MM.1S (cell line): ENCODE measurements at regions not wholly inside any gene's neighbourhood (a gene's known extent, or its start where the extent isn't known, plus 50 kb on each side); places are given as distances from the start of the nearest gene placed in this dataset.

ENCODE experiments used
- DNase-seq: peaks from one replicate; pipeline ENCODE4 v3.0.0-alpha.2; 2015
- H2AFZ ChIP-seq: fragments of 300-600 bp; sonication (generic); 2 replicates; pipeline ENCODE4 v1.6.0; 2016; ENCODE audit warnings: antibody characterized with exemption, low read length
- H3F3A ChIP-seq: fragments of 300-600 bp; sonication (generic); 2 replicates; pipeline ENCODE4 v1.6.1; 2016; ENCODE audit warnings: mild to moderate bottlenecking, antibody characterized with exemption, low read length, moderate library complexity, mixed read lengths; ENCODE audit not compliant: insufficient read depth
- H3K27ac ChIP-seq: fragments of 300-600 bp; sonication (generic); 2 replicates; pipeline ENCODE4 v1.5.1; 2016; ENCODE audit warnings: mild to moderate bottlenecking, low read length
- H3K27me3 ChIP-seq: fragments of 300-600 bp; sonication (generic); replicated peaks from 2 replicates; pipeline ENCODE4 v1.6.0; 2016; ENCODE audit warnings: low read length; ENCODE audit not compliant: insufficient read depth
- H3K36me3 ChIP-seq: fragments of 300-600 bp; sonication (generic); replicated peaks from 2 replicates; pipeline ENCODE4 v1.6.1; 2016; ENCODE audit warnings: mild to moderate bottlenecking, low read length, mixed read lengths; ENCODE audit not compliant: insufficient read depth
- H3K4me1 ChIP-seq: fragments of 300-600 bp; sonication (generic); 2 replicates; pipeline ENCODE4 v1.6.1; 2016; ENCODE audit warnings: low read length, mixed read lengths
- H3K4me2 ChIP-seq: fragments of 300-600 bp; sonication (generic); 2 replicates; pipeline ENCODE4 v1.6.0; 2016; ENCODE audit warnings: low read depth, low read length
- H3K4me3 ChIP-seq: fragments of 300-600 bp; sonication (generic); 2 replicates; pipeline ENCODE4 v1.5.1; 2016; ENCODE audit warnings: low read length, mixed read lengths
- H3K79me2 ChIP-seq: fragments of 300-600 bp; sonication (generic); 2 replicates; pipeline ENCODE4 v1.6.1; 2016; ENCODE audit warnings: mixed run types, low read length, mixed read lengths
- H3K9ac ChIP-seq: fragments of 300-600 bp; sonication (generic); 2 replicates; pipeline ENCODE4 v1.6.1; 2016; ENCODE audit warnings: low read length, mixed read lengths
- H3K9me2 ChIP-seq: fragments of 300-600 bp; sonication (generic); replicated peaks from 2 replicates; pipeline ENCODE4 v1.6.1; 2016; ENCODE audit warnings: mild to moderate bottlenecking, low read length, mixed read lengths; ENCODE audit not compliant: insufficient read depth
- H3K9me3 ChIP-seq: fragments of 300-600 bp; sonication (generic); replicated peaks from 2 replicates; pipeline ENCODE4 v1.6.1; 2016; ENCODE audit warnings: mild to moderate bottlenecking, low read length, mixed read lengths; ENCODE audit not compliant: insufficient read depth
- H4K20me1 ChIP-seq: fragments of 300-600 bp; sonication (generic); 2 replicates; pipeline ENCODE4 v1.6.1; 2016; ENCODE audit warnings: mild to moderate bottlenecking, low read length, moderate library complexity, mixed read lengths; ENCODE audit not compliant: insufficient read depth
- EZH2 ChIP-seq: fragments of 300-600 bp; sonication (generic); optimal IDR thresholded peaks from 2 replicates; pipeline ENCODE3; 2017; ENCODE audit warnings: low read depth, mild to moderate bottlenecking, antibody characterized with exemption, low read length, mixed read lengths
- EZH2phosphoT487 ChIP-seq: fragments of 300-600 bp; sonication (generic); IDR thresholded peaks from 2 replicates; pipeline ENCODE4 v1.6.1; 2018; ENCODE audit warnings: antibody characterized with exemption, low read length
- TF ChIP-seq, protein P1 (sequence below): fragments of 300-600 bp; sonication (generic); IDR thresholded peaks from 2 replicates; pipeline ENCODE4 v1.5.1; 2016; ENCODE audit warnings: antibody characterized with exemption, low read length, mixed read lengths

GRCh38 chr14:41302776-41303175 is 303.9 kb upstream of the LRFN5 start:
- H3K9me3 ChIP-seq: no peaks in the 10 kb centered on the region
- H3K9me2 ChIP-seq: no peaks in the 10 kb centered on the region
- H3K4me3 ChIP-seq: no peak overlapping the region
- no peak overlapping the region for H3K9ac ChIP-seq
- H3K36me3 ChIP-seq: no peaks in the 10 kb centered on the region
- H3K27me3 ChIP-seq: no peaks in the 10 kb centered on the region
- no peak for DNase-seq
- no peak overlapping the region for H2AFZ ChIP-seq
- no peak overlapping the region for H3K4me2 ChIP-seq
- no peaks in the 10 kb centered on the region for H3F3A ChIP-seq
- H3K4me1 ChIP-seq: no peaks in the 10 kb centered on the region
- no peaks in the 10 kb centered on the region for H3K79me2 ChIP-seq
- H4K20me1 ChIP-seq: no peaks in the 10 kb centered on the region
- TF ChIP-seq EZH2phosphoT487 (no peak), EZH2 (no peak)
- TF ChIP-seq, protein P1, sequence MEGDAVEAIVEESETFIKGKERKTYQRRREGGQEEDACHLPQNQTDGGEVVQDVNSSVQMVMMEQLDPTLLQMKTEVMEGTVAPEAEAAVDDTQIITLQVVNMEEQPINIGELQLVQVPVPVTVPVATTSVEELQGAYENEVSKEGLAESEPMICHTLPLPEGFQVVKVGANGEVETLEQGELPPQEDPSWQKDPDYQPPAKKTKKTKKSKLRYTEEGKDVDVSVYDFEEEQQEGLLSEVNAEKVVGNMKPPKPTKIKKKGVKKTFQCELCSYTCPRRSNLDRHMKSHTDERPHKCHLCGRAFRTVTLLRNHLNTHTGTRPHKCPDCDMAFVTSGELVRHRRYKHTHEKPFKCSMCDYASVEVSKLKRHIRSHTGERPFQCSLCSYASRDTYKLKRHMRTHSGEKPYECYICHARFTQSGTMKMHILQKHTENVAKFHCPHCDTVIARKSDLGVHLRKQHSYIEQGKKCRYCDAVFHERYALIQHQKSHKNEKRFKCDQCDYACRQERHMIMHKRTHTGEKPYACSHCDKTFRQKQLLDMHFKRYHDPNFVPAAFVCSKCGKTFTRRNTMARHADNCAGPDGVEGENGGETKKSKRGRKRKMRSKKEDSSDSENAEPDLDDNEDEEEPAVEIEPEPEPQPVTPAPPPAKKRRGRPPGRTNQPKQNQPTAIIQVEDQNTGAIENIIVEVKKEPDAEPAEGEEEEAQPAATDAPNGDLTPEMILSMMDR: no peak
- H3K27ac ChIP-seq: no peak overlapping the region

- TF ChIP-seq EZH2 (no peak), EZH2phosphoT487 (no peak)
- TF ChIP-seq, protein P1: no peak
- no peak for DNase-seq
- Histone ChIP-seq H3K9me2 (no peaks in the 10 kb centered on the region), H3K9me3 (no peaks in the 10 kb centered on the region), H4K20me1 (no peaks in the 10 kb centered on the region), H2AFZ (no peak overlapping the region), H3K4me1 (no peaks in the 10 kb centered on the region), H3K79me2 (no peaks in the 10 kb centered on the region), H3K36me3 (no peaks in the 10 kb centered on the region), H3K27me3 (no peaks in the 10 kb centered on the region), H3K27ac (no peak overlapping the region), H3K9ac (no peak overlapping the region), H3F3A (no peaks in the 10 kb centered on the region), H3K4me2 (no peak overlapping the region), H3K4me3 (no peak overlapping the region)
Observed at GRCh38 chr14:41299924-41300323, 306.8 kb upstream of the LRFN5 start.

GRCh38 chr14:41298328-41298690 is 308.4 kb upstream of the LRFN5 start:
- no peak for DNase-seq
- TF ChIP-seq, protein P1: no peak
- TF ChIP-seq EZH2phosphoT487 (no peak), EZH2 (no peak)
- H3K9me2 ChIP-seq: no peaks in the 10 kb centered on the region
- no peaks in the 10 kb centered on the region for H3K27me3 ChIP-seq
- H3K36me3 ChIP-seq: no peaks in the 10 kb centered on the region
- no peak overlapping the region for H3K9ac ChIP-seq
- no peak overlapping the region for H2AFZ ChIP-seq
- H3K9me3 ChIP-seq: no peaks in the 10 kb centered on the region
- H3K27ac ChIP-seq: no peak overlapping the region
- no peak overlapping the region for H3K4me2 ChIP-seq
- H3K4me1 ChIP-seq: no peaks in the 10 kb centered on the region
- H3F3A ChIP-seq: no peaks in the 10 kb centered on the region
- no peak overlapping the region for H3K4me3 ChIP-seq
- H3K79me2 ChIP-seq: no peaks in the 10 kb centered on the region
- no peaks in the 10 kb centered on the region for H4K20me1 ChIP-seq
